Astrocyte of the spinal cord (primary cell): ENCODE measurements at regions not wholly inside any gene's neighbourhood (a gene's known extent, or its start where the extent isn't known, plus 50 kb on each side); places are given as distances from the start of the nearest gene placed in this dataset.

ENCODE experiments used
- DNase-seq: peaks from one replicate; pipeline ENCODE4 v3.0.0; 2011; ENCODE audit warnings: low read depth, low spot score
- H3K4me3 ChIP-seq: 2 replicates; pipeline ENCODE4 v1.5.1; 2011; ENCODE audit warnings: low read depth, mild to moderate bottlenecking, low read length, moderate library complexity
- CTCF ChIP-seq: IDR thresholded peaks from 2 replicates; pipeline ENCODE4 v1.5.1; 2012; ENCODE audit warnings: low read depth, mild to moderate bottlenecking, low read length, inconsistent platforms
- in situ Hi-C: cut with HindIII; loops from 2 replicates; pipeline ENCODE4 v1.10.0; 2017; ENCODE audit warnings: low sequenced_read_pairs

GRCh38 chr5:142385194-142385593, 60.4 kb upstream of the SPRY4 start:
- in situ Hi-C loops = no loop called here
- DNase-seq = peak; percentile 66
- no peak for TF ChIP-seq CTCF
- no peak overlapping the region for H3K4me3 ChIP-seq

GRCh38 chr5:142384014-142384413, 59.2 kb upstream of the SPRY4 start:
- TF ChIP-seq CTCF = no peak
- no peak overlapping the region for H3K4me3 ChIP-seq
- DNase-seq = no peak
- in situ Hi-C loops = no loop called here

- TF ChIP-seq CTCF = no peak
- H3K4me3 ChIP-seq = no peak overlapping the region
- in situ Hi-C loops = no loop called here
- no peak for DNase-seq
Observed at GRCh38 chr5:142382186-142382585, 57.4 kb upstream of the SPRY4 start.

- H3K4me3 ChIP-seq = no peak overlapping the region
- DNase-seq = no peak
- in situ Hi-C loops = no loop called here
- no peak for TF ChIP-seq CTCF
Observed at GRCh38 chr5:142378737-142379634, 54.2 kb upstream of the SPRY4 start.

- no peak for TF ChIP-seq CTCF
- in situ Hi-C loops = no loop called here
- no peak overlapping the region for H3K4me3 ChIP-seq
- no peak for DNase-seq
Observed at GRCh38 chr5:142375944-142376411, 51.2 kb upstream of the SPRY4 start.
